ENCODE measurements at regions not wholly inside any gene's neighbourhood (a gene's known extent, or its start where the extent isn't known, plus 50 kb on each side); places are given as distances from the start of the nearest gene placed in this dataset.
"Not testable (repeated sequence)": the region's sequence is repeated elsewhere in the genome, so short reads cannot be mapped to it uniquely, and the experiment has no call there.

DNA sequence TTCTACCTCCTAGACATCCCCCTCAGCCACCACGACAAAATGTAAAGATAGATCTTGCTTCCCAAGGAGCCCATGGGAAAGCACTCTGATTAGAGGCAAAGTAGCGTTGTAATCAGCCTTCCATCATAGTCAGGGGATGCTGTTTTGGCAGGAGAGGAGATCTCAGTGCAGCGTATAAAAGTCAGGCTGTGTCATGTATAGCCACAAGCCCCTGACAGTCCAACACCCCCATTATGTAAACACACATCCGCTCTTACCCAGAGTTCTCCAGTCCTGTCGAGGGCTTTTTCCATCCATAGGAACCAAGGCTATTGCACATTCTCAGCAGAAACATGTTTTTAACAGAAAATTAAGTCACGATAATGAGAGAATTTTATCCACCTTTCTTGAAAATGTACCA, 156.3 kb downstream of the CYSLTR2 start:
- no peak for DNase-seq

DNA sequence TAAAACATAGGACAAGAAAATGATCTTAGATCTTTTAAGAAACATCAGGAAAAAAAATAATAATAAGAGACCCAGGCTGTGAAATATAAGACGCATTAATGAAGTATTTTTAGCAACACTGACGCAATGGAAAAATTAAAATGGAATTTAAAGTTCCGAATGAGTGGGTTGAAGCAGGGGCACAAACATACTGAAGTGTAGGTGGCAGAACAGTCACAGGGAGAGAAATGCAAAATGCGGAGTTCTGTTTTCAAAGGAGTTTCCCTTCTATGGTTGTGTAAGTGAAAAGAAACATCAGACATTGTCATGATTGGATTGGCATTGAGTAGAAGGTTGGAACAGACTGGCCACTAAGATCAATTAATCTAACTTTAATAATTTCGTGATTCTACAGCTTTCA, 159.8 kb downstream of the CYSLTR2 start:
- DNase-seq = no peak

GRCh38 chr13:48816700-48817099, 159.0 kb upstream of the FNDC3A start:
- DNase-seq = no peak

DNA sequence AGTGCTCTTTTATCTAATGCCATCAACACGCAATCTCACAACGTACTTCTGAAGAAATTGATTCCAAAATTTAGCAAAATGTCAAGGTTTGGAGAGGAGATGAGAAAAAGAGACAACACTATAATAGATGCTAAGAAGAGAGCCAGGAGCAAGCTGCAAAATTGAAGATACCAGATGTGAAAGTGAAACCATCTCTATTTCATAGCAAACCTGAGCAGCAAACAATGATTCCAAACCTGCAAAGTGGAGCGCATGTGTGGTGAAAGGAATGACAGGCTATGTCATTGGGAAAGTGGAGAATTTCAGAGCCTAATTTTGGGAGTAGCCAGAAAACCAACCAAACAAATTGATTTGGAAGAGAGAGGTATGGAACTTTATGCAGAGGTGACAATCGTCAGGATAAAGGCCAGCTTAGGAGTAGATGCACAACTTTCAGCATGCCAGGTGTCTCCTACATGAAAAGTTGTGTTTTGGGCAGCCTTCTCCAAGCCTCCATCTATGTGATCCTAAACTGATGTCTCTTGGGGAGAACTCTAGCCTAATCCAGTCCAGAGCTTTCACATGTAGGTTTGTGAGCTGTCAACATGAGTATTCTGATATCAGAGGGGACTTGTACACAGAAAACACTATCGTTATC, 158.4 kb upstream of the FNDC3A start:
- DNase-seq = peak; percentile 8

- DNase-seq = no peak
These were observed 157.0 kb upstream of the FNDC3A start for GRCh38 chr13:48818495-48819356.

DNA sequence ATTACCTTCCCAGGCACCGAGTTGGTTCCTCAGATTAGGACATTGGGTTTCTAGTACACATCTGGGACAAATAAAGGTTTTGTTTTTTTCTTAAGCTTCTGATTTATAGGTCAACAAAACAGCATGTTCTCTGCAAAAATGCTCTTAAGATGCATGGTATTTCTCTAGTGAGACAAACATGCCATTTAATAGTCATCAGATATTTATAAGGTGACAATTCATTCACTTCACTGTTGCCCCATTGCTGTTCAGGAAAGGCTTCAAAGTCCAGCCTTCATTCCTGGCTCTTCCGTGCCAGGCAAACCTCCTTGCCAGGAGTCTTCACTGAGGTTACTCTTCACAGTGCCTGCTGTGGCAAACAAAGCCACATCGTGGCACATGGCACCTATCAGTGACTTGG, 156.3 kb upstream of the FNDC3A start:
- no peak for DNase-seq

DNA sequence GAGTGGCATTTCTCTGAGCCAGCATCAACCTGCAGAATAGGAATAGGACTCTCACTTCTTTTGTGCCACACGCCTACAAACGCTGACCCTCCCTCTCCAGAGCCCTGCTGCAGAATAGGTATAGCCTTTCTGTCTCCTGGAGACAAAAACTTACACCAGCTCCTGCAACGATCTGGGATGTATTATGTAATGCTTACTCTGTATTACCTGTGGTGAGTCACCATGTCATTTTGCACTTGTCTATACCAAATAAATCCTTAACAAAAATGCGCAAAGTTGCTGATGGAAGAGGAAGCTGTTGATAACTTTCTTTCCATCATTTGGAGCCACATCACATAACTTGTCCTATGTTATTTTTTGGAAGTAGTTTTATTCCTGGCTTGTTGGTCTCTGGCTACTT, 155.8 kb upstream of the FNDC3A start:
- no peak for DNase-seq

DNA sequence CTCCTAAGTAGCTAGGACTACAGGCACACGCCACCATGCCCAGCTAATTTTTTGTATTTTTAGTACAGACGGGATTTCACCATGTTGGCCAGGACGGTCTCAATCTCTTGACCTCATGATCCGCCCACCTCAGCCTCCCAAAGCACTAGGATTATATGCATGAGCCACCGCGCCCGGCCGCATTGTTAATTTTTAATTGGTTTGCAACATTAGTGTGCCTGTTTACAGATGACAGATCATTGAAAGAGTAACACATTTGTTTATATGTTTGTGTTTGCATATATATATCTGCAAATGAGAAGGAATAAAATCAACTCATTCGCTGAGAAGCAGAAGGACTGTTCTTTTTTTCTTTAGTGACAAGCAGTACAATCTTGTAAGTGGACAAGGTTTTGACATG, 152.2 kb upstream of the FNDC3A start:
- not testable (repeated sequence) for DNase-seq

- DNase-seq = no peak
These were observed 149.7 kb upstream of the FNDC3A start for GRCh38 chr13:48826039-48826438.

GRCh38 chr13:48826922-48827454, 148.7 kb upstream of the FNDC3A start:
- not testable (repeated sequence) for DNase-seq

DNA sequence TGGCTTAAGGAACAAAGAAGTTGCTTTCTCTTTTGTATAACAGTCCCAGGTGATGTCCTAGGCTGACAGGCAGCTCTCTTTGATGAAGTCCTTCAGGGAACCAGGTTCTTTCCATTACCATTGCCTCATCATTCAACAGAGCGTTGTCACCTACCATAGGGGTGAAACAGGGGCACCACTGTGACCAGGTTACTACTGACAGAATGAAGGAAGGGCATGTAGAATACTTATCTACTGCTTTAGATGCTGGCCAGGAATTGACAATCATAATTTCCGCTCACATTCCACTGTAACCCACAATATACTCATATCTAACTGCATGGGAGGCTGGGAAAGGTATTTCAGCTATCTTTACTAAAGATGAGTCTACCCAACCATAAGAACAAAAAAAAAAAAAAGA, 148.0 kb upstream of the FNDC3A start:
- DNase-seq = no peak

- no peak for DNase-seq
These were observed 146.7 kb upstream of the FNDC3A start for GRCh38 chr13:48828962-48829411.

- no peak for DNase-seq
These were observed 146.2 kb upstream of the FNDC3A start for GRCh38 chr13:48829536-48829935.

DNA sequence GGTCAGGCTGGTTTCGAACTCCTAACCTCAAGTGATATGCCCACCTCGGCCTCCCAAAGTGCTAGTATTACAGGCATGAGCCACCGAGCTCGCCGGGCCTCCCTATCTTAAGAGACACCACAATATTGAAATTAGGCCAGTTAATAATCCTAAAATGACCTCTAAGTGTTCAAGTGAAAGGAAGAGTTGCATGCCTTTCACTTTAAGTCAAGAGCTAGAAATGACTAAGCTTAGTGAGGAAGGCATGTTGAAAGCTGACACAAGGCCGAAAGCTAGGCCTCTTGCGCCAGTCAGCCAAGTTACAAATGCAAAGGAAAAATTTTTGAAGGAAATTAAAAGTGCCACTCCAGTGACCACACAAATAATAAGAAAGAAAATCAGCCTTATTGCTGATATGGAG, 144.5 kb upstream of the FNDC3A start:
- DNase-seq = no peak

DNA sequence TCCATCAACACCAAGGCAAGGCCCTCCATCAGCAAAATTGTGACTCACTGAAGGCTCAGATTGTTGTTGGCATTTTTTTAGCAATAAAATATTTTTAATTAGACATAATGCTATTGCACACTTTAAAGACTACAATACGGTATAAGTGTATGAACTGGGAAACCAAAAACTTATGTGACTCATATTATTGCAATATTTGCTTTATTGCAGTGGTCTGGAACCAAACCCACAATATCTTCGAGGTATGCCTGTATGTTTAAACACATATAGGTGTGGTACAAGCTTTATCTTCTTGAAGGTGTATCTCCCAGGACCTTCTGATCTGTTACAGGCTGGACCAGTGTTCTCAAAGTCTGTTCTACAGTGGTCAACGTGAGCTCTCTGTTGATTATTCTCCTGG, 142.3 kb upstream of the FNDC3A start:
- no peak for DNase-seq

- DNase-seq = not testable (repeated sequence)
These were observed 140.4 kb upstream of the FNDC3A start for GRCh38 chr13:48835326-48835725.

DNA sequence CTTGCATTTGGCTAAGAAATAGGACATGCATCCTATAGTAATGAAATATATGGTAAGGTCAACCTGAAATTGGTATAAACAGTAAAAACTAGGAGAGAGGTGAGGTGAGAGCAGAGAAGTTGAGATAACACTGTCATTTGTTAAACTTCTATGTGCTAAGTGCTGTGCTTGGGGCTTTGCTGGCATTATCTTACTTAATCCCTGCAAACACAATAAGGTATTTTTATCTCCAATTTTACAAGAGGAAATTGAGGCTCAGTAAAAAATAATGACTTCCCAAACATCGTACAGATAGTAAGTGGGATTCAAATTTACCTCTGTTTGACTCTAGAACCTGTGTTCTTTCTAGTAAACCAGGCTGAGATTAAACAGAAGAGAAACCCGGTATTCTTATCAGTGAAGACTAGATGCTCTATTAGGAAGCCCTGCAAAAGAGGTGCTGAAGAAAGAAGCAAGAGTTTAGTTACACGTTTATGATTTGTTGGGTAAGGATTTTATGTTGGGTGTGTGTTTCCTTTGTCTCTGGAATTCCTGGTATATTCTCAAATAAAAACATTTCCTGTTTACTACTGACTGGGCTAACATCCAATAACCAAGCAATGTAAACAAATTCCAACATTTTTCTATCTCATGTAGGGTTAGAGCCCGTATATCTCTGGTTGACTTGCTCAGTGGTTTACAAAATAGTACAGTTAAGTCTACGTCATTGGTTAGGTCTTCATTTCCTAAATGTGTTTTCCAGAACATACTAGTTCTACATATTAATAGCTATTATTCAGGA, 137.3 kb upstream of the FNDC3A start:
- no peak for DNase-seq

- DNase-seq = no peak
These were observed 136.5 kb upstream of the FNDC3A start for GRCh38 chr13:48839171-48839570.

GRCh38 chr13:48840366-48840765, 135.3 kb upstream of the FNDC3A start:
- DNase-seq = no peak

DNA sequence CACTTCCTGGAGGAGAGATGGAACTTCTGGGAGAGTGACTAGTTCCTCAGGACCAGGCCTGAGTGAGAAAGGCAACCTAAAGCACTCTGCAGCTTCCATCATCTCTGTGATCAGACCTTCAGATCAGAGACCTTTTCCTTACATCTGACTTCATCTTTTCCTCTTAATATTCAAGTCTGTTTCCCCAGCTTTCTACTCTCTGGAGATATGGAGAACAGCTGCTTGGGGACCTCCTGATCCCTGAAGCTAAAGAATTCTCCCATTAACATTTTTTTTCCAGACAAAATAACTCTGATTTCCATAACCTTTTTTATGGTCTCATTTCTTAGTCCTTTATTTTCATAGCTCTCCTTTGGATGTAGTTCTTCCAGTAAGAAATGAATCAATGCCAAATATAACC, 133.4 kb upstream of the FNDC3A start:
- DNase-seq = no peak

DNA sequence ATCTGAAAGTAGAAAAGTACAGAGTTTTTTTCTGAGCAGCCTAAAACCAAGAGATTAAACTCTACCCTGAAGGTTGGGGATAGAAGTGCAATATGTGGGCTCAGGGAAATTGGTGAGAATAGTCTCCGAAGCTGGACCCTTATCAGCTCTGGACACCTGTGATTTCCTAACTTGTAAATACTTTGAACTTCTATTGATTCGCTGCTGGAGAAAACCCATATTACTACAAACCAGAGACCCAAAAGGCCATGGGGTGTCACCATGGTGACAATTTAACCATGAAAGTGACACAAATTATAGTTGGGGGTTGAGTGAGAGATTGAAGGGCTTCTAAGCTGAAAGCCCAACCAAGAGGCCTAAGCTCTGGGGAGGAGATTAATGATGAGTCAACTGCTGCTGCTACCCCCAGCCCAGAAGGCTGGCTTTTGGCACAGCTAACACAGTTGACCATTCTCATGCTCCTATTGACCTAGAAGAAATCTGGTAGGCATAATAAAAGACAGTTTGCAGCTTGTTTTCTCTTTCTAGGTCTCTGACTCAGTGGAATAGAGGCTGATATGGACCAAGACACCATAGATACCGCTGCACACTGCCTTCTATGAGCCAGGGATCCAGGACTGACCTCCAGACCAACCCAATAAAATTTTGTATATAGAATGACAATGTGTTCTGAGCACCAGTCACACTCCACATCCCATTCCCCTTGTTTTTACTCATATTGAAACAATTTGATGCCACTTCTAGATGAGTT, 131.9 kb upstream of the FNDC3A start:
- DNase-seq = no peak

GRCh38 chr13:48844676-48845075, 131.0 kb upstream of the FNDC3A start:
- DNase-seq = no peak

- no peak for DNase-seq
These were observed 126.2 kb upstream of the FNDC3A start for GRCh38 chr13:48849515-48849914.
